ENCODE measurements at regions not wholly inside any gene's neighbourhood (a gene's known extent, or its start where the extent isn't known, plus 50 kb on each side); places are given as distances from the start of the nearest gene placed in this dataset.

DNA sequence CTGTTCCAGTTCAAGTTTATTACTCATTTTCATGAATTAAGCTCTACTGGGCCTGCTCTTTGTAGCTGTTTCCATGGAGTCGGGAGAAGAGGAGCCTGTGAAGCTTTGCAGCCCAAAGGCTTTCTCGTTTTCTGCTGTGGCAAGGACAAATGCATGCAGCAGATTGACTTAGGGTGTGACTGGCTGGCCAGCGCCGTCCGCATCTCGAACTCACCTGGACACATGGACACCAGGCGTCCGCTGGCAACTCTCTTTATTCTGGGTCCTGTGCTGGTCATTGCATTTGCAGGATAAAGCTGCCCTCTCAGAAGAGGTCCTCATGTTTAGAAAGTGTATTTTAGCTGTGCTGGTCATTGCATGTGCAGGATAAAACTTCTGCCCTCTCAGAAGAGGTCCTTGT lies 350.4 kb downstream of the TMEM121 start:
- Histone ChIP-seq H3K27ac (no peak overlapping the region), H3K27me3 (no peaks in the 10 kb centered on the region), H3K9me3 (no peaks in the 10 kb centered on the region), H3K4me1 (no peaks in the 10 kb centered on the region), H3K4me3 (no peak overlapping the region), H3K36me3 (no peaks in the 10 kb centered on the region)
- TF ChIP-seq, protein P1, sequence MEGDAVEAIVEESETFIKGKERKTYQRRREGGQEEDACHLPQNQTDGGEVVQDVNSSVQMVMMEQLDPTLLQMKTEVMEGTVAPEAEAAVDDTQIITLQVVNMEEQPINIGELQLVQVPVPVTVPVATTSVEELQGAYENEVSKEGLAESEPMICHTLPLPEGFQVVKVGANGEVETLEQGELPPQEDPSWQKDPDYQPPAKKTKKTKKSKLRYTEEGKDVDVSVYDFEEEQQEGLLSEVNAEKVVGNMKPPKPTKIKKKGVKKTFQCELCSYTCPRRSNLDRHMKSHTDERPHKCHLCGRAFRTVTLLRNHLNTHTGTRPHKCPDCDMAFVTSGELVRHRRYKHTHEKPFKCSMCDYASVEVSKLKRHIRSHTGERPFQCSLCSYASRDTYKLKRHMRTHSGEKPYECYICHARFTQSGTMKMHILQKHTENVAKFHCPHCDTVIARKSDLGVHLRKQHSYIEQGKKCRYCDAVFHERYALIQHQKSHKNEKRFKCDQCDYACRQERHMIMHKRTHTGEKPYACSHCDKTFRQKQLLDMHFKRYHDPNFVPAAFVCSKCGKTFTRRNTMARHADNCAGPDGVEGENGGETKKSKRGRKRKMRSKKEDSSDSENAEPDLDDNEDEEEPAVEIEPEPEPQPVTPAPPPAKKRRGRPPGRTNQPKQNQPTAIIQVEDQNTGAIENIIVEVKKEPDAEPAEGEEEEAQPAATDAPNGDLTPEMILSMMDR (IDR thresholded peaks at IDR 0.05): no peak
- TF ChIP-seq POLR2A (IDR thresholded peaks at IDR 0.05): no peak
- no peak for TF ChIP-seq POLR2AphosphoS5 (IDR thresholded peaks at IDR 0.05; ENCODE audit: insufficient read depth in 1 of 2, low read depth in 1 of 2)
- DNase-seq (ENCODE audit: extremely low spot score in 2 of 2): no peak
- intact Hi-C loops (cut with DNase I): no loop called here

DNA sequence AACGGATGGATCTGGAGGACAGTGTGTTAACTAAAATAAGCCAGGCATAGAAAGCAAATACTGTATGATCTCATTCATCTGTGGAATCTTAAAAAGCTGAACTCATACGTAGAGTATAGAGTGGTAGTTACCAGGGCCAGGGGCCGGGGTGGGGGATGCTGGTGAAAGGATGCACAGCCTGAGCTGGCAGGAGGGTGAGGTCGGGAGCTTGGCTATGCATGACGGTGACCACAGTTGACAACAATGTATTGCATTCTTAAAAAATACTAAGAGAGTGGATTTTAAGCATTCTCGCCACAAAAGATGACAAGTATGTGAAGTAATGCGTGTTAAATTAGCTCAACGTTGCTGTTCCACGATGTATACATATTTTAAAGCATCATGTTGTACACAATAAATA lies 351.3 kb downstream of the TMEM121 start:
- TF ChIP-seq POLR2A (IDR thresholded peaks at IDR 0.05) (no peak), POLR2AphosphoS5 (IDR thresholded peaks at IDR 0.05; ENCODE audit: insufficient read depth in 1 of 2, low read depth in 1 of 2) (no peak)
- TF ChIP-seq, protein P1 (IDR thresholded peaks at IDR 0.05): no peak
- Histone ChIP-seq H3K4me3 (no peak overlapping the region), H3K9me3 (no peaks in the 10 kb centered on the region), H3K27me3 (no peaks in the 10 kb centered on the region), H3K36me3 (no peaks in the 10 kb centered on the region), H3K27ac (no peak overlapping the region), H3K4me1 (no peaks in the 10 kb centered on the region)
- DNase-seq (ENCODE audit: extremely low spot score in 2 of 2): no peak
- intact Hi-C loops (cut with DNase I): no loop called here

DNA sequence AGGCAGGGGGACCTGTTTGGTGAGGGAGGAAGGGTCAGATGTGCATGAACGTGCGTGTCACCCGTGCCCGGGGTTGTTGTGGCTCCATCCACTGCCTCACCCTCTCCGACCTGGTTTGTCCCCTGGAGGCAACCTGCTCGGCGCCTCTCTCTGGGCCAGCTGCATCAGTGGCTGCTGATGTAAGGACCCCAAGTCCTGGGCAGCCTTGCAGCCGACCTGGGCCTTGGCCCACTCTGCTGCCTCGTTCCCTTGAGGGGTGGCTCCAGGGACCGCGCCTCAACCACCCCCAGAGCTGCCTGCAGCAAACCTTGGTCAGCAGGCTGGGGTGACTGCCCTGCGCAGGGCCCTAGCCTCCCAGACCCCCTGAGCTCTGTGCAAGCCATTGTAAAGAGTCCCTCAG lies 351.7 kb downstream of the TMEM121 start:
- DNase-seq (ENCODE audit: extremely low spot score in 2 of 2): no peak
- H3K9me3 ChIP-seq: no peaks in the 10 kb centered on the region
- no peaks in the 10 kb centered on the region for H3K4me1 ChIP-seq
- TF ChIP-seq, protein P1 (IDR thresholded peaks at IDR 0.05): no peak
- TF ChIP-seq POLR2A (IDR thresholded peaks at IDR 0.05) (no peak), POLR2AphosphoS5 (IDR thresholded peaks at IDR 0.05; ENCODE audit: insufficient read depth in 1 of 2, low read depth in 1 of 2) (no peak)
- no peak overlapping the region for H3K27ac ChIP-seq
- no peaks in the 10 kb centered on the region for H3K36me3 ChIP-seq
- intact Hi-C loops (cut with DNase I): no loop called here
- no peaks in the 10 kb centered on the region for H3K27me3 ChIP-seq
- H3K4me3 ChIP-seq: no peak overlapping the region

DNA sequence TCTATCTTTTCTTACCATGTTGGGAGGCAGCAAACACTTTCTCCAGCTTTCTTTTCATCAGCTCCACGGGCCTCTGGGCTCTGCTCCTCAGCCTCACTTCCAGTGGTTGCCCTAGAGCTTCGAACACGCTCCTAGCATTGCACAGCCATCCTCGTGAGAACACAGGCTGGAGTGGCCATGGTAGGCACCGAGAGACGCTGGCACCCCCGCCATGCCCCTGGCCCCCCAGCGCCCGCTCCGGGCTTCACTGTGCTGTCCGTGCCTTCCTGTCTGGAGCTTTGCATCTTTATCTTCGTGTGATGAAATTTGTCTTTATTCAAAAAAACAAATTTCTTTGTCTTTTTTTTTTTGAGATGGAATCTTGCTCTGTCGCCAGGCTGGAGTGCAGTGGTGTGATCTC lies 352.2 kb downstream of the TMEM121 start:
- Histone ChIP-seq H3K36me3 (no peaks in the 10 kb centered on the region), H3K9me3 (no peaks in the 10 kb centered on the region), H3K4me3 (no peak overlapping the region), H3K27ac (no peak overlapping the region), H3K27me3 (no peaks in the 10 kb centered on the region), H3K4me1 (no peaks in the 10 kb centered on the region)
- no peak for DNase-seq (ENCODE audit: extremely low spot score in 2 of 2)
- intact Hi-C loops (cut with DNase I): no loop called here
- TF ChIP-seq POLR2AphosphoS5 (IDR thresholded peaks at IDR 0.05; ENCODE audit: insufficient read depth in 1 of 2, low read depth in 1 of 2) (no peak), POLR2A (IDR thresholded peaks at IDR 0.05) (no peak)
- TF ChIP-seq, protein P1 (IDR thresholded peaks at IDR 0.05): no peak

DNA sequence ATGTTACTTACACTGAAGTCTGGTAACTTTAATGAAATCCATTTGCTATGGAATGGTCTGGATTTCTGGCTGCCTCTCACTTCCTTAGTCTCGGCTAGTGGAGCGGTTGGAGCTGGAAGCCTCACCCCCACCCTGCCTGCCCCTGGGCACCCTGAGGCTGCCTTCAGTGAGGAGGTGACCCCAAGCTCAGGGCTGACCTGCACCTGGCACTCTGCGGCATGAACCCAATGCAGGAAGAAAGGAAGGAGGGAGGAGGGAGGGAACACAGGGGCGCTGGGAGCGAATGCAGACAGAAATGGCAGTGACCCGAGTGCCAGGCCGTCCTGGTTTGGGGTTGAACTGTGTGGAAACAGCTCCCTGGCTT lies 353.1 kb downstream of the TMEM121 start:
- H3K27ac ChIP-seq: no peak overlapping the region
- no peak overlapping the region for H3K4me3 ChIP-seq
- no peak for DNase-seq (ENCODE audit: extremely low spot score in 2 of 2)
- intact Hi-C loops (cut with DNase I): no loop called here
- H3K27me3 ChIP-seq: no peaks in the 10 kb centered on the region
- H3K36me3 ChIP-seq: no peaks in the 10 kb centered on the region
- TF ChIP-seq POLR2AphosphoS5 (IDR thresholded peaks at IDR 0.05; ENCODE audit: insufficient read depth in 1 of 2, low read depth in 1 of 2) (no peak), POLR2A (IDR thresholded peaks at IDR 0.05) (no peak)
- TF ChIP-seq, protein P1 (IDR thresholded peaks at IDR 0.05): no peak
- no peaks in the 10 kb centered on the region for H3K4me1 ChIP-seq
- H3K9me3 ChIP-seq: no peaks in the 10 kb centered on the region
